Loucy (cell line): ENCODE measurements at regions not wholly inside any gene's neighbourhood (a gene's known extent, or its start where the extent isn't known, plus 50 kb on each side); places are given as distances from the start of the nearest gene placed in this dataset.

ENCODE experiments used
- CTCF ChIP-seq: fragments of 200-600 bp; sonication (generic); conservative IDR thresholded peaks from 2 replicates; pipeline ENCODE4 v1.5.1; 2014; ENCODE audit warnings: mild to moderate bottlenecking, antibody characterized with exemption, low read length
- EZH2phosphoT487 ChIP-seq: fragments of 200-600 bp; IDR thresholded peaks from 2 replicates; pipeline ENCODE4 v1.6.1; 2018; ENCODE audit warnings: antibody characterized with exemption, mild to moderate bottlenecking, moderate library complexity, borderline replicate concordance

- no peak for TF ChIP-seq CTCF
- no peak for TF ChIP-seq EZH2phosphoT487
Observed at GRCh38 chr12:95358111-95359083, 115.6 kb upstream of the METAP2 start.
